GM23338 (cell line): ENCODE measurements at regions not wholly inside any gene's neighbourhood (a gene's known extent, or its start where the extent isn't known, plus 50 kb on each side); places are given as distances from the start of the nearest gene placed in this dataset.

ENCODE experiments used
- ETS1 ChIP-seq: IDR thresholded peaks from 2 replicates; pipeline ENCODE4 v1.6.1; 2016; ENCODE audit warnings: antibody characterized with exemption
- EZH2 ChIP-seq: fragments of 200-600 bp; sonication (generic); IDR thresholded peaks from one replicate; pipeline ENCODE4 v1.8.0; 2017; ENCODE audit warnings: antibody characterized with exemption, mild to moderate bottlenecking, low read depth; ENCODE audit not compliant: unreplicated experiment
- EZH2phosphoT487 ChIP-seq: fragments of 200-600 bp; sonication (generic); IDR thresholded peaks from one replicate; pipeline ENCODE4 v1.8.1; 2018; ENCODE audit warnings: antibody characterized with exemption; ENCODE audit not compliant: unreplicated experiment
- POLR2AphosphoS5 ChIP-seq: IDR thresholded peaks from 2 replicates; pipeline ENCODE4 v1.6.1; 2016; ENCODE audit warnings: antibody characterized with exemption, low read depth
- ZNF114 ChIP-seq: fragments of 250-450 bp; sonication (Bioruptor Pico); IDR thresholded peaks from 2 replicates; pipeline ENCODE4 v1.5.0; 2020; ENCODE audit warnings: mild to moderate bottlenecking, moderate library complexity
- TF ChIP-seq, protein P1 (sequence below), 2 experiments: fragments of 200-600 bp in 1 of 2; sonication (generic) in 1 of 2; conservative IDR thresholded peaks; 2 replicates each; pipeline versions ENCODE4 v1.5.1 to v1.6.1; 2016 to 2017; ENCODE audit warnings: antibody characterized with exemption in 2 of 2, low read depth in 2 of 2, mild to moderate bottlenecking in 2 of 2, moderate library complexity in 1 of 2
- TF ChIP-seq, protein P2 (sequence below): IDR thresholded peaks from one replicate; pipeline ENCODE4 v1.6.1; 2018; ENCODE audit warnings: antibody characterized with exemption; ENCODE audit not compliant: unreplicated experiment

- TF ChIP-seq EZH2 = no peak
- no peak for TF ChIP-seq POLR2AphosphoS5
- TF ChIP-seq, protein P1, sequence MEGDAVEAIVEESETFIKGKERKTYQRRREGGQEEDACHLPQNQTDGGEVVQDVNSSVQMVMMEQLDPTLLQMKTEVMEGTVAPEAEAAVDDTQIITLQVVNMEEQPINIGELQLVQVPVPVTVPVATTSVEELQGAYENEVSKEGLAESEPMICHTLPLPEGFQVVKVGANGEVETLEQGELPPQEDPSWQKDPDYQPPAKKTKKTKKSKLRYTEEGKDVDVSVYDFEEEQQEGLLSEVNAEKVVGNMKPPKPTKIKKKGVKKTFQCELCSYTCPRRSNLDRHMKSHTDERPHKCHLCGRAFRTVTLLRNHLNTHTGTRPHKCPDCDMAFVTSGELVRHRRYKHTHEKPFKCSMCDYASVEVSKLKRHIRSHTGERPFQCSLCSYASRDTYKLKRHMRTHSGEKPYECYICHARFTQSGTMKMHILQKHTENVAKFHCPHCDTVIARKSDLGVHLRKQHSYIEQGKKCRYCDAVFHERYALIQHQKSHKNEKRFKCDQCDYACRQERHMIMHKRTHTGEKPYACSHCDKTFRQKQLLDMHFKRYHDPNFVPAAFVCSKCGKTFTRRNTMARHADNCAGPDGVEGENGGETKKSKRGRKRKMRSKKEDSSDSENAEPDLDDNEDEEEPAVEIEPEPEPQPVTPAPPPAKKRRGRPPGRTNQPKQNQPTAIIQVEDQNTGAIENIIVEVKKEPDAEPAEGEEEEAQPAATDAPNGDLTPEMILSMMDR (conservative IDR thresholded peaks at IDR 0.05; ENCODE audit: low read depth in 2 of 2) = no peak
- TF ChIP-seq, protein P2, sequence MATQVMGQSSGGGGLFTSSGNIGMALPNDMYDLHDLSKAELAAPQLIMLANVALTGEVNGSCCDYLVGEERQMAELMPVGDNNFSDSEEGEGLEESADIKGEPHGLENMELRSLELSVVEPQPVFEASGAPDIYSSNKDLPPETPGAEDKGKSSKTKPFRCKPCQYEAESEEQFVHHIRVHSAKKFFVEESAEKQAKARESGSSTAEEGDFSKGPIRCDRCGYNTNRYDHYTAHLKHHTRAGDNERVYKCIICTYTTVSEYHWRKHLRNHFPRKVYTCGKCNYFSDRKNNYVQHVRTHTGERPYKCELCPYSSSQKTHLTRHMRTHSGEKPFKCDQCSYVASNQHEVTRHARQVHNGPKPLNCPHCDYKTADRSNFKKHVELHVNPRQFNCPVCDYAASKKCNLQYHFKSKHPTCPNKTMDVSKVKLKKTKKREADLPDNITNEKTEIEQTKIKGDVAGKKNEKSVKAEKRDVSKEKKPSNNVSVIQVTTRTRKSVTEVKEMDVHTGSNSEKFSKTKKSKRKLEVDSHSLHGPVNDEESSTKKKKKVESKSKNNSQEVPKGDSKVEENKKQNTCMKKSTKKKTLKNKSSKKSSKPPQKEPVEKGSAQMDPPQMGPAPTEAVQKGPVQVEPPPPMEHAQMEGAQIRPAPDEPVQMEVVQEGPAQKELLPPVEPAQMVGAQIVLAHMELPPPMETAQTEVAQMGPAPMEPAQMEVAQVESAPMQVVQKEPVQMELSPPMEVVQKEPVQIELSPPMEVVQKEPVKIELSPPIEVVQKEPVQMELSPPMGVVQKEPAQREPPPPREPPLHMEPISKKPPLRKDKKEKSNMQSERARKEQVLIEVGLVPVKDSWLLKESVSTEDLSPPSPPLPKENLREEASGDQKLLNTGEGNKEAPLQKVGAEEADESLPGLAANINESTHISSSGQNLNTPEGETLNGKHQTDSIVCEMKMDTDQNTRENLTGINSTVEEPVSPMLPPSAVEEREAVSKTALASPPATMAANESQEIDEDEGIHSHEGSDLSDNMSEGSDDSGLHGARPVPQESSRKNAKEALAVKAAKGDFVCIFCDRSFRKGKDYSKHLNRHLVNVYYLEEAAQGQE = no peak
- TF ChIP-seq EZH2phosphoT487 = no peak
- TF ChIP-seq ETS1 = no peak
- no peak for TF ChIP-seq ZNF114
Observed at GRCh38 chr5:114988096-114988495, 181.6 kb downstream of the TRIM36 start.
